HG02571 (cell line): ENCODE measurements at regions not wholly inside any gene's neighbourhood (a gene's known extent, or its start where the extent isn't known, plus 50 kb on each side); places are given as distances from the start of the nearest gene placed in this dataset.

Experiments
- ATAC-seq: cut with Tn5 transposase; IDR thresholded peaks from one replicate; pipeline ENCODE4 v1.9.1; 2021; ENCODE audit warnings: mild to moderate bottlenecking, moderate library complexity; ENCODE audit not compliant: unreplicated experiment

GRCh38 chr21:16594191-16594590, 864.4 kb downstream of the USP25 start:
- ATAC-seq = no peak

- no peak for ATAC-seq
Measured at GRCh38 chr21:16596369-16596768, 866.6 kb downstream of the USP25 start.

- no peak for ATAC-seq
Measured at GRCh38 chr21:16597753-16598152, 868.0 kb downstream of the USP25 start.

GRCh38 chr21:16605597-16605996, 875.8 kb downstream of the USP25 start:
- no peak for ATAC-seq

- ATAC-seq = no peak
Measured at GRCh38 chr21:16606271-16606670, 876.5 kb downstream of the USP25 start.

GRCh38 chr21:16608209-16608830, 878.5 kb downstream of the USP25 start:
- ATAC-seq = no peak

GRCh38 chr21:16619281-16619680, 889.5 kb downstream of the USP25 start:
- ATAC-seq = no peak

- no peak for ATAC-seq
Measured at GRCh38 chr21:16620786-16621320, 891.1 kb downstream of the USP25 start.

GRCh38 chr21:16624479-16625118, 888.2 kb upstream of the CXADR start:
- no peak for ATAC-seq

- no peak for ATAC-seq
Measured at GRCh38 chr21:16625491-16625890, 887.4 kb upstream of the CXADR start.

- ATAC-seq = no peak
Measured at GRCh38 chr21:16633831-16634459, 878.9 kb upstream of the CXADR start.

- ATAC-seq = no peak
Measured at GRCh38 chr21:16634515-16634914, 878.3 kb upstream of the CXADR start.

- no peak for ATAC-seq
Measured at GRCh38 chr21:16640297-16641027, 872.4 kb upstream of the CXADR start.

GRCh38 chr21:16642353-16642752, 870.5 kb upstream of the CXADR start:
- ATAC-seq = no peak

GRCh38 chr21:16644685-16645084, 868.2 kb upstream of the CXADR start:
- ATAC-seq = no peak

- no peak for ATAC-seq
Measured at GRCh38 chr21:16650714-16651366, 862.0 kb upstream of the CXADR start.

- ATAC-seq = no peak
Measured at GRCh38 chr21:16651956-16652355, 860.9 kb upstream of the CXADR start.

GRCh38 chr21:16663436-16663835, 849.4 kb upstream of the CXADR start:
- ATAC-seq = no peak

GRCh38 chr21:16667395-16667794, 845.4 kb upstream of the CXADR start:
- ATAC-seq = no peak

- ATAC-seq = no peak
Measured at GRCh38 chr21:16674949-16675348, 837.9 kb upstream of the CXADR start.

- no peak for ATAC-seq
Measured at GRCh38 chr21:16676391-16676790, 836.5 kb upstream of the CXADR start.
